Stimulated activated CD8-positive, alpha-beta memory T cell treated with anti-CD3 and anti-CD28 coated beads, Interleukin-12 subunit alpha, Interleukin-12 subunit beta, amount 100 ng/mL, for 24 hours (primary cell): ENCODE measurements at regions not wholly inside any gene's neighbourhood (a gene's known extent, or its start where the extent isn't known, plus 50 kb on each side); places are given as distances from the start of the nearest gene placed in this dataset.

ENCODE experiments used
- DNase-seq: peaks from one replicate; pipeline ENCODE4 v3.0.0-alpha.2; 2020; ENCODE audit errors: extremely low read depth

DNA sequence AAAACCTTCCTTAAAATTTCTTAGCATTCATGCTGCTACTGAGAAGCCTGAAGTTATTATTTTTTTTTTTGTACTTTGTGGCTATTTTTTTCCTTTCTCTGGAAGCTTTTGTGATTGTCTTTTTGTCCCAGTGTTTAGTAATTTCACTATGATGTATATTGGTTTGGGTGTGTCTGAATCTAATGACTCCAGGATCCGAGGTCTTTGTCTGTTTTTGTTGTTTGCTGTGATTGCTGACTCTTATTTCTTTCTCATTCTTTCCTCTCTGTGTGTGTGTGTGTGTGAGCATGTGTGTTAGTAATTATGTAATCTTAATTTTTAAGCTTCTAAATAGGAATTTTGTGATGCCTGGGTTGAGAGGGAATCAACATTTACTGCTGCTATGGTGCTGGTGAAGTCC, 152.0 kb downstream of the RAP2B start:
- no peak for DNase-seq

DNA sequence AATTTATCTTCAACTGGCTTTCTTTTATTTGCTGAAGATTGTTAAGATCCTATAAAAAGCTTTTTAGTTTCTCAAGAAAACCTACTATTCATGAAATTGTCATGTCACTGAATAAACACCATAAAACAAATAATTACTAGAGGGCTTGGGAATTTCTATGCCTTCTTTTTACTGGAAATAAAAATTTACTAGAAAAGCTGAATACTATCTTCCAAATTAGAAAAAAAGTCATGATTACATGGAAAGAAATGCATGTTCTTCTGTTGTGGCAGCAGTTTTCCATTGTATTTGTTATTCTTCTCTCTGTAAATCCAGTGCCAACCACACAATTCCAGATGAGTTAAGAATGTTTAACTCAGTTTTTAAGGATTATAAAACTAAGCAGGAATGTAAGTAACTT, 153.8 kb downstream of the RAP2B start:
- DNase-seq = no peak

DNA sequence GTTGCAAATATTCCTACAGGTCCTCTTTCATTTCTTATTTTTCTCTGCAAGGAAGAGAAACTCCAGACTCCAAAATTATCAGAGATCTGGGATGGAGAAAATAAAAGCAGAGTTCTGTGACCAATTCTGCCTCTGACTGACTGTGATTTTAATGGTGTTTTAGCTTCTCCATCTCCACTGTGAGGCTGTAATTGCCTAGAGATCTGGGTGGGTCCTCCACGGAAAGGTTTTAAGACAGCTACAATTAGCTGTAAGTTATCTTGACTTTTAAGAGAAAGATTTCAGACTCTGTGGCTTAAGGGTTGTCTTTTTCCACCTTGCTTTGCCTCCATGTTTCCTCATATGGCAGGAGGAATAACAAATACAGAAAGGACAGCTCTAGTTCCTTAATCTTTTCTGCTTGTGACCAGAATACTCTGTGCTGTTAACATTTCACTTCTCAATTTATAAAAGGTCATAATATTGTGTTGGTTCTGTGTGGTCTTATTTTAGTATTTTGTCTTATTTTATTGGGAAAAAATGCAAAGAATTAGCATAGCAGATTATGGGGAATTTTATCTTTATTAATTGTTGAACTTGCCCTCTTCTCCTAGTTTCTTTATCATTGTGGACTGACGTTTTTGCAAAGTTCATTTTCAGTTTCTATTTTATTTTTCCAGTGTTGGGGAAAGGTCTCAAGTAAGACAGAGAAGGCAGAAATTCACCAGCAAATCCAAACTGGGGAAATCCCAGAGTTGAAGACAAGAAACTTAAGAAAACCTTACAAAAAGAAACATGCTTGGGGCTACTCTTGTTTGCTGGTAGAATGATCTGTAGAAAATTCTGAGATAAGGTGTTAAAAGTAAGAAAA, 157.9 kb downstream of the RAP2B start:
- no peak for DNase-seq

DNA sequence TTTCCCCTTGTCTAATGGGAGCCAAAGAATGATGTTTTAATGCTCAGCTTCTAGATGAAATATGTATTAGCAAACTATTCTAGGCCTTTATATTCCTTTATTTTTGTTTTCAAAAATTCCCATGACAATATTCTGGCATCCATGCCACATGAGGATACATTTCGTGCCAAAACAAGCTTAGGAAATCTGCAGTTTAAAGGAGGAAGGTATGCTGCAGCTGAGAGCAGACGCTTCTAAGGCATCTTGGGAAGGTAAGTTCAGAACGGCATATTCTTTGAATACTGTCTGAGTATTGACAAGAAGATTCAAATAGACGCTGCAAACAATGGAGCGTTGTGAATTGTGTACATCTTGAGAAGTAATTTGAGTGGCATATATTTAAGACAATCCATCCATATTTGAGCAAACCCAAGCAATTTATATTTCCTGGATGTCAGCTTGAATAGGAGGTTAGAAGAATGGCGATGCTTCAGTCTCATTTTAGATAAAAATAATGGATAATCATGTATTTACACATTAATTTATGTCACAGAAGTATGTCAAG, 158.6 kb downstream of the RAP2B start:
- DNase-seq = no peak

DNA sequence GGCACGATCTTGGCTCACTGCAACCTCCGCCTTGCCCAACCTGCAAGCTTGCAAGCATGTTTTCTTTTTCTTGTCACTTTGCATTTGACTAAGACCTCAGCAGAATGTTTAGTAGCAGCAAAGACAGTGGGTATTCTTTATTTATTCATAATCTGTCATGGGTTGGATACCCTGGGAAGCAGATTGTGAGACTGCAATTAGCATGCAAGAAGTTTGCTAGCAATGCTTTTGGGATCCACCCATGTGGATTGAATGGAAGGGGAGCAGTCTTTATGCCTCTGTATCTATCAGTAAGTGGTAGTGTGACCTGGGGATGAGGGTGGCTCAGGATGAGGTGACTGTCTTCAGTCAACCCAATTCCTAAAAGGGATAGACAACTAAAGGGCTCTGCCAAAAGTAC, 166.7 kb downstream of the RAP2B start:
- no peak for DNase-seq

DNA sequence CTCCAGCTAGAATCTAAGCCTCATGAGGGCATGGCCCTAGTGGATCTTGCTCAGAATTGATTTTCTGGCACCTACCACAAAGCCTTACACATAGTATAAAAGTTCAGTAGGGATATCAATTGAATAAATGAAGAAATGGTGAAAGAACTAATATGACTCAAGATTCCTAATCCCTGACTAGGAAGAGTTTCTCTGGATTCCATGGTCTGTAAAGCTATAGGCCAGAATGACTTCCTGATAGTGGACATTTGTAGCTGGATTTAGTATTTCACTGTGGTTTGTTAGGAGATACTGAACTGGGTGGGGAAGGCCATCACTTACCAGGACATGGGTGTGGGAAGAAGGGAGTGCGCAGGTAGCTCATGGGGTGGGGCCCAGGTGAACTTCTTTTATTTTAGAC, 168.9 kb downstream of the RAP2B start:
- DNase-seq = no peak

DNA sequence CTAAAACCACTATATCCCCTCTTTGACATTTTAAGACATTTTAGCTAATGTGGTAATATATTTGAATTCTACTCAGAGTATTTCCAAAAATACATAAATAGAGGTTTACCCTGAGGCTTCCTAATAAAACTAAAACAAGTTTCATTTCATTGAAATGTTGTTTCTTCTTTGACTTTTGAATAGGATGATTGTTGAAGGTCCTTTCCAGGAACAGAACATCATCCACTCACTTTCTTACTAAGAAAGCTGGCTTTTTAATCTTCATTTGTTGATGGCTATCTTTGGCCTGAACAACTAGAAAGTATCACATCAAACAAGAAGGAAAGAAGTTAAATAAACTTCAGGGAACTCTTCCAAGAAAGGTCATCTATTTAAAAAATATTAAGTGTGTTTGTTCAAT, 169.7 kb downstream of the RAP2B start:
- DNase-seq = no peak

DNA sequence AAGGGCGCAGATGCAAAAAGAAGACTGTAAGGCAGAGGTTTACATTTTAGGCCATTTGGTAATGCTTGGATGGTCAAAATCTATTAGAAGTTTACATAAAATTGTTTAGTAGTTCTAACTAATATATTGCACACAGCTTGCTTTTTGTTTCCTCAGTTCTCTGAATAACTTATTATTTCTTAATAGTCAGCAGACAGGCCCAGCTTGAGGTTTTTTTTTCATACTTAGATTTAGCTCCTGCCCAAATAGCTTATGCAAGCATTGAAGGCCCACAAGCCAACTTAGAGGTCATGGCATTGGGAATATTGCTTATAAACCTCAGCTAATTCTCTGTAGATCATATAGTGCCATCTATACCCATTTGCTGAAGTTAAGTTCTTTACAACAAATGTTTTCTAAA, 172.5 kb downstream of the RAP2B start:
- DNase-seq = no peak

DNA sequence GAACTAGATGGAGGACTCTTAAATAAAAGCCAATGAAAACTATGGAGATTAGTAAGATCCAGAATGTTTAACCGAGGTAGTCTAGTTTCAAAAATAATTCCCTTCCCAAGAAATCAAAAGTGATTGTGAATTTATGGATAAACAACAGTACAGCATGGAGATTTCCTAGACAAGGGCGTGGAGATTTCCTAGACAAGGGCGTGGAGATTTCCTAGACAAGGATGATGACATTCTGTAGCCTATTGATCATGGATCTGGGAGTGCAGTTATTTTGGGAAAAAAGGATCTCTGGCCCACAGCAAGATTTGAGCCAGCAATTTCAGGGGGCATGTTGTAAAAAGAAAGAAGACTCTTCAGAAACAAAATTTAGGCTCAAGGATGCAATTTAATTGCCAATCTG, 175.3 kb downstream of the RAP2B start:
- no peak for DNase-seq

DNA sequence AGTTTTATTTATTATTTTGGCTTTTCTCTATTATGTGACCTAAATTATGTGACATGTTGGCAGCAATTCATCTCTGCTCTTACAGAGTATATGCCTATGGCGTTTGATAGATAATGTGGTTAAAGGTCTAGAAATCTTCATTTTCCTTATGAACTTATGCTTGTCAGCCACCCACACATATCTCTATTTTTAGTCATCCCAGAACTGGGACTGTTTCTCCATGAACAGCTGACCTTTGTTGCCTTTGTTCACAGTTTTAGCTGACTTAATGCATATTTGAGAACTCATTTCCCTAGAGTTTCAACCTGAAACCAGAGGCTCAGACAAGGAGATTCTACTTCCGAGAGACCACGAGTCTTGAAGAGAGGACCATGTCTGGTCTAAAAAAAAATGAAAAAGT, 176.5 kb downstream of the RAP2B start:
- DNase-seq = no peak

DNA sequence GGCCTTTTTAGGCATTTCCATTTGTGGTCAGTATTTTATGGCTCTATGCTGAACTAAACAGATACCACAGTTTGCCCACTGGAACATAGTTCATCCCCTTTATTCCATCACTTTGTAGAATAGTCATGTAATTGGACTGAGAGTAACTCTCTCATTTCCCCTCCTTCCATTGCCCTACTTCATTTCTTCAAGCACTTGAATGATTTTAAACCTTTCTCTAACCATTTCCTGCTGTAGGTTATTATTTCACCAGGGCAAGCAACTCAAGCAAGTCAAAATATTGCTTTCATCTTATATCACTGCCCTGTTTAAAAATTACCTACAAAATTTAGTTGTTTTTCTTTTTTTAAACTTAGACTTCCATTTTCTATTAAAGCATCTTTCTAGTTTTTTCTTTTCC, 177.0 kb downstream of the RAP2B start:
- DNase-seq = no peak

DNA sequence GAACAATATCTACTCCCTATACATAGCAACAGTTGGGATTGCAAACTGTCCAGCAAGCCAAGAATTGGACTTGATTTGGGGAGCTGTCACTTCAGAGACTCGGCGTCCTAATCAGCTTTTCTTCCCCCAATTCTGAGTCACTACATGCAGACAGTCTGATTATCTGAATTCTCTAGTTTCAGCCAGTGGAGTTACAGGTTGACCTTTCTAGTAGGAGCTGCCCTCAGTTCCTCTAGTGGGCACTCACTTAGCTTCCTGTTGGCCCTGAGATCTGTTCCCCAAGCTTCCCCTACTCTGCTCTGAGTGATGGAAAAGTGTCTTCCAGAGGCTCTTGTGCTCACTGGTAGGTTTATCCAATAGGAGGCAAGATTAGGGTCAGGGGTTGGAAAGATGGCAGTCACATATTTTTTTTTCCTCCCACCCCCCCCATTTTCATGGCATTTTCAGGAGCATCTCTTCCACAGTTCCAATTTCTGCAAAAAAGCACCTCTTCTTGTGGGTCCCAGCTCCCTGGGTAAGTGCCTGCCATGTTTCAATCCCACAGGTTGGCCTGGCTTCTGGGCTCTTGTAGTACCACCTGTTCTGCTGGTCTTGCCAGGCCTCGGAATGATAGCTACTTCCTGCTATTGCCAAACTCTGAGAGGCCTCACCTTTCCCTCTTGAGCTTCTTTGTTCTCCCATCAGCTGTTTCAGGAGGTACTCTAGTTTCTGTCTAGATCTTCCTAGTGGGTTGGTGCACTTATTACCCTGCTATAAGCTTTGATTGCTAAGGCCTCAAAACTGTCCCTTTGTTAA, 182.2 kb downstream of the RAP2B start:
- DNase-seq = no peak

DNA sequence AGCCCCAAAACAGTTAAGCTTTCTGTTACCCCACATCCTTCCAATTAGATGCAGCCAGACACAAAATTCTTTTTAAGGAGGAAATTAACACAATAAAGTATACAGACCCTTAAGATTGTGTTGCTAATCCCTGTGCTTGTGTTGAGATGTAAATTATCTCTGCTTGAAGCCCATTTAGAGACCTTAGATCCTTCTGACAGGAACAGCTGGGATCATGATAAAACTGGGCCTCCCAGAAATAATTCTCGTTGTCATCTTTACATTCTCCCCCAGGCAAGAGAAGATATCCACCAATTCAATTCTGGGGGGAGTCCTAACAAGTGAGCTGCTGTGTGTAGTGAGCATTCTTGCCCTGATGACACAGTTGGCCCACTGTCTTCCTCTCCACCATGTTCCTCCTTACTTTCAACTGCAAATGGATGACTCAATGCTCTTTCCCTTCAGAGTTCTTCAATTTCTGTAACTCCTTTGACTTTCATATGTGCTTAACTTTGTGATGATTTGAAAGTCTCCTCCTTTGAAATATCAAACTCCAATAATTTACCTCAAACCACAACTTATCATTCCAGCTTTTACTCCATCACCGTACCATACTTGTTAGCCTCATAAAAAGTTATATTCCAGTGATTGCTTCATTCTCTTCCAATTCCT, 186.6 kb downstream of the RAP2B start:
- DNase-seq = no peak

DNA sequence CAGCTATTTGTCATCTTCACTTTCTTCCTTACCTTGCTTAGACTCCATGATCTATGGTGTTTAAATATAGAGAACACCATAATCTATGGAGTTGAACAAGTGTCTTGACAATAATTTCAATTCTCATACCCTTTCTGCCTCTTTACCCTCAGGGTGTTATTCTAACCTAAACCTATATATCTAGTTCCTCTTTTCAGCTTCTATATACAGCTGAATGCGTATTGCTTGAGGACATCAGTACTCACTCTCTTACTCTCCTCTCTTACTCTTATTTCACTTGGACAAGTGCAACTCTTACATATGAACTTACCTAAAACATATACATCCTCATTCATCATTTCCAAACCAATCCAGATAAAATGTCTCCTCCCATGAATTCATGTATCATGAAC, 187.1 kb downstream of the RAP2B start:
- no peak for DNase-seq

DNA sequence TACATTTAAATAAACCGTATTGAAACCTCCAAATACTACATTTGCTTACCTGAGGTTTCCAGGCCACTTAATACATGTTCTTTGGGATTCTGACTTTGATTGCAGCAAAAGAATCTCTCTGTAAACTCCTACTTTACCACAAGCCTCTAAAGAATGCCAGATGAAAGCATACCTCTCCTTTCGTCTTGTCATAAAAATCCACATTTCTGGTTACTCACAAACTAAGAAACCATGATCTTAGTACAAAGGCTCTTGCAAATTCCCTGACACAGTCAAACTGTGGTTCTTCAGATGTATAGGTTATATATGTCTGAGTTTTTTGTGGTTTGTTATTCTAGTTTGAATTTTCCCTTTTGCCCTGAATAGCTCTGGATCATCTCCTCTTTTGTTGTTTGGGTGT, 188.4 kb downstream of the RAP2B start:
- no peak for DNase-seq

DNA sequence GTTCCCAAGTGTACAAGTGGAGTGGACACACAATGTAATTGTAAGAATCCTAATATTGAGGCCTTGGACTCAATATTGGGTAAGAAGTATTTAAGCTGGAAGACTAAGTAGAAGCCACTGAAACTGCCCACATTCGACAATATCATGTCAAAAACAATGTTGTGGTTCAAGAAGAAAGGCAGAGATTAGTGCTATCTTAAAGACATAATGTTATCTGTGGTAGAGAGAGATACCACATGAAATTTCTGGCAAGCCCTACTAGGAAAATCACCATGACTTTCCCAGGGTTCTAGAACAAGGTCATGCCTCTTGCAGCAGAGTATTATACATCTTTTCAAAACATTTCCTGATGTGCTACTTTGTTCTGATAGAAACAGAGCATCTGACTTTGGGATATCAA, 192.6 kb downstream of the RAP2B start:
- DNase-seq = no peak

DNA sequence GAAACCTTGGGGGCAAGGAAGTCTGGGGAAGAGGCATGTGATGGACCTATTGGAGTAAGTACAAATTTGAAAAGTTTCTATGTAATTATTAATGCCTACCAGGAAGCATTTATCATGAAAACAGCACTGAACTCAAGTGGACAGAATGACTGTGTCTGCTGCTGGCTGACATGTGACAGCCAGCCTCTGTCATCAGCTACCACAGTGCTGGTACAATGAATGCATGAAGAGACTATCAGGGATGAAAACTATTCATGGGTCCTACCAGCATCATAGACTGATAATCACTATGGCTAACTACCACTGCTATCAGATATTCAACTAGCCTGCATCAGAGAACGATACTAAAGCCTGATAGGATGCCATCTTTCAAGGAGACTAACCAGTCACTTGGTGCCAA, 193.5 kb downstream of the RAP2B start:
- DNase-seq = no peak

DNA sequence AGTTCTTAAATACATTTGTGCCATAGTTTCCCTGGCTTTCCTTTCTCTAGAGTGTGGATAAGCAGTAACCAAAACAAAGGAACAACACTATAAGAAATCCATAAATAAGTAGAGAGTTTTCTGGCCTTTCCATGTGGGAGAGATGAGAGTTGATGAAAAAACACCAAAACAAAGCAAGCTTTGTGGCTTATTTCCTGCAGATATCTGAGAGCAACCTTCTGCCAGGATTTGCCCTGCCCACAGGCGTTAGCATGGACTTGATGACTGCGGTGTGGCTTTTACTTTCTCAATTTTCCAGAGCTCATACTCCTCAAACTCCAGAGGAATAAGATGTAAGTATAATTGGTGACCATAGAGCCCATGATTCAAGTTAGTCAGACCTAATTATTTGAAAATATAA, 194.9 kb downstream of the RAP2B start:
- DNase-seq = no peak

DNA sequence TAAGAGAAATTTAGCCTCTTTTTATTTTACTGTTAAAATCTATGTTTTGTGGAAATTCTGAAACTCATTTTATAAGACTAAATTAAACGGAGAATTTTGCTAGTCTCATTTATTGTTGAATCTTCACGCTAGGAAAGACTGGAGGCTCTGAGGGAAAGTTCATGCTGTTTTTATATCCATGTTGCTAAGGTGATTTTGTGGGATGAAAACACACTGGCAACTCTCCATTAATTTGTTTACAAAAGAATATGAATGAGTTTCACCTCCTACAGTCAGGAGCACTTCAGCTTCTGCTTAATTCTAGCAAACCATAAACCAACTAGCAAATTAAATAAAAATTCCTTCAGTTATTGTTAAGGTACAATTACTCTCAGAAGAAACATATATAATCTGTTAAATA, 195.4 kb downstream of the RAP2B start:
- DNase-seq = no peak

DNA sequence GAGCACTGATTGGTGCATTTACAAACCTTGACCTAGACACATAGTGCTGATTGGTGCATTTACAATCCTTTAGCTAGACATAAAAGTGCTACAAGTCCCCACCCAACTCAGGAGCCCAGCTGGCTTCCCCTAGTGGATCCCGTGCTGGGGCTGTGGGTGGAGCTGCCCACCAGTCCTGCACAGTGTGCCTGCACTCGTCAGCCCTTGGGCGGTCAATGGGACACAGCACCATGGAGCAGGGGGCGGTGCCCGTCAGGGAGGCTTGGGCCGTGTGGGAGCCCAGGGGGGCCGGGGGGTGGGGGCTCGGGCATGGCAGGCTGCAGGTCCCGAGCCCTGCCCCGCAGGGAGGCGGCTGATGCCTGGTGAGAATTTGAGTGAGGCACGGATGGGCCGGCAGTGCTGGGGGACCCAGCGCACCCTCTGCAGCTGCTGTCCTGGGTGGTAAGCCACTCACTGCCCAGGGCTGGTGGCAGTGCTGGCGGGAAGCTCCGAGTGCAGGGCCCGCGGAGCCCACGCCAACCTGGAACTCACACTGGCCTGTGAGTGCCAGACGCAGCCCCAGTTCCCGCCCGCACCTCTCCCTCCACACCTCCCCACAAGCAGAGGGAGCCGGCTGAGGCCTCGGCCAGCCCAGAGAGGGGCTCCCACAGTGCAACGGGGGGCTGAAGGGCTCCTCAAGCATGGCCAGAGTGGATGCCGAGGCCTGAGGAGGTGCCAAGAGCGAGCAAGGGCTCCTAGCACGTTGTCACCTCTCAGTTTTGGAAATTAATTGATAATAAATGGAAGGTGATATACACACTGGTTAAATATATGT, 207.7 kb downstream of the RAP2B start:
- no peak for DNase-seq

DNA sequence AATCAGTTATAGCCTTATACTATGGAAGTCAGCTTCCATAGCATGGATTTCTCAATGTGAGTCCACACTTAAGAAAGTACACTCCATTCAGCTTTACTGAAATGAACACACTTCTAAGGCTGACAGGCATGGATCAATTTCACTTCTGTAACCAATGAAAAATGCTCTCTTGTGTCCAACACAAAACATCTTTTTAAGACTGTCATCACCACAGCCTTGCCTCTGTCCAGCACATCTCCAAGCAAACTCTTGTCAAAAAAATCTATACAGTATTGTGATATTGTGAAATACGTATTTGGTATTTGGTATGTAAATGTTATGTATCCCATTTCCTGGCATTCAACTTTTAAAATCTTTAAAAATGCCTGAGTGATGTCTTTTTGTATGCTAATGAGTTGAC, 208.7 kb downstream of the RAP2B start:
- no peak for DNase-seq

DNA sequence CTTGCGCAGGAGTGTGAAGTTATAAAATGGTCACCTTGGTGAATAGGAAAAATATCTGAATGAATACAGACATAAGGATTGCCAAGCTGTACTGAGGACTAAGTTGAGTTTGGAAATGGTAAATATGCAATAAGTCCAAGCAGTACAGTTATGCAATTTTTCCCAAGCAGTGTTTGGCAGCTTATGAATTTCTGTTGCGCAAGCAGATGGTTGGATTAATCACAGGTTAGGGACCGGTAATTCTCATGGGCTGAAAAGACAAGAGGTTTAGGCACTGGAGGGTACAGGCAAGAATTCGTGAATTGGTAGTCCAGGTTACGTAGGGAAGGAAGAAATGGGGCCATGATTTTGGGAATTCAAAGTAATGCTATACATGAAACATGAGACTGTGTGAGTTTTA, 210.3 kb downstream of the RAP2B start:
- DNase-seq = no peak
